ENCODE measurements at regions not wholly inside any gene's neighbourhood (a gene's known extent, or its start where the extent isn't known, plus 50 kb on each side); places are given as distances from the start of the nearest gene placed in this dataset.

DNA sequence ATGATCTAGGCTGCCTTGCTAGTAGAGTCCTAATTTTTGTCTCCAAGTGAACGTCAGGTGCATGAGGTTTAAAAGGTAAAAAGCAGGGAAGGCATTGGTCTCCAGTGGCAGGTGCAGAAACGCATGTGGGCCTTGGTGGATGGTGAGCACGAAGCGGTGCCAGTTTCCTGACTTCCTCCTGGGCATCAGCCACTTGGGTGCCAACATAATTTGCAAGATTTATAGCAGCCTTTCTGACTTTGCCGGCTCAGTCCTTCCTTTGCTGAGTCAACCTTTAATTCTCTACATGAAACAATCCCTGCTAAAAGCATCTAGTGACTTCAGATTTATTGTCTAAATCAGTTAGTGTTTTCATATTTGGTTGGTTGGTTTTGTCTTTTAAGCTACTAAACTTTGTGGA, 355.7 kb upstream of the TMEM132C start:
- TF ChIP-seq, protein P1, sequence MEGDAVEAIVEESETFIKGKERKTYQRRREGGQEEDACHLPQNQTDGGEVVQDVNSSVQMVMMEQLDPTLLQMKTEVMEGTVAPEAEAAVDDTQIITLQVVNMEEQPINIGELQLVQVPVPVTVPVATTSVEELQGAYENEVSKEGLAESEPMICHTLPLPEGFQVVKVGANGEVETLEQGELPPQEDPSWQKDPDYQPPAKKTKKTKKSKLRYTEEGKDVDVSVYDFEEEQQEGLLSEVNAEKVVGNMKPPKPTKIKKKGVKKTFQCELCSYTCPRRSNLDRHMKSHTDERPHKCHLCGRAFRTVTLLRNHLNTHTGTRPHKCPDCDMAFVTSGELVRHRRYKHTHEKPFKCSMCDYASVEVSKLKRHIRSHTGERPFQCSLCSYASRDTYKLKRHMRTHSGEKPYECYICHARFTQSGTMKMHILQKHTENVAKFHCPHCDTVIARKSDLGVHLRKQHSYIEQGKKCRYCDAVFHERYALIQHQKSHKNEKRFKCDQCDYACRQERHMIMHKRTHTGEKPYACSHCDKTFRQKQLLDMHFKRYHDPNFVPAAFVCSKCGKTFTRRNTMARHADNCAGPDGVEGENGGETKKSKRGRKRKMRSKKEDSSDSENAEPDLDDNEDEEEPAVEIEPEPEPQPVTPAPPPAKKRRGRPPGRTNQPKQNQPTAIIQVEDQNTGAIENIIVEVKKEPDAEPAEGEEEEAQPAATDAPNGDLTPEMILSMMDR (IDR thresholded peaks at IDR 0.05): no peak
- no peak for TF ChIP-seq POLR2A (IDR thresholded peaks at IDR 0.05)
